ENCODE measurements at regions not wholly inside any gene's neighbourhood (a gene's known extent, or its start where the extent isn't known, plus 50 kb on each side); places are given as distances from the start of the nearest gene placed in this dataset.

GRCh38 chr13:105070452-105070851 is 1465.0 kb downstream of the EFNB2 start:
- DNase-seq, result no peak

DNA sequence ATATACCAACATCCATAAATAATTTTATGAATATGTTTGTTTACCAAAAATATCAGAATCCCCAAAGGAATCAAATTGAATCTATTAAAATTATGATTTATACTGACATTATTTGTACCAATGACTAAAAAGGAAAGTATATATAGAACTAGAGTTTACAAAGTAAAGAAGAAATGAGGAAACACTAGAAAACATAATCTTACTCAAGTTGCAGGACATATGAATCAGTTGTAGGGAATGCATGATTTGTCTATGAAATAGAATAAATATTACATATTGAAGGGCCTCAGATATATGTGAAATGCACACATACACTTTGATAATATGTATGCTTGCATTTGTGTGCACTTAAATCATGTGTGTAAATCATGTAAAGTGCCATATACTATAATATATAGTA is 1466.4 kb downstream of the EFNB2 start:
- DNase-seq, result no peak

DNA sequence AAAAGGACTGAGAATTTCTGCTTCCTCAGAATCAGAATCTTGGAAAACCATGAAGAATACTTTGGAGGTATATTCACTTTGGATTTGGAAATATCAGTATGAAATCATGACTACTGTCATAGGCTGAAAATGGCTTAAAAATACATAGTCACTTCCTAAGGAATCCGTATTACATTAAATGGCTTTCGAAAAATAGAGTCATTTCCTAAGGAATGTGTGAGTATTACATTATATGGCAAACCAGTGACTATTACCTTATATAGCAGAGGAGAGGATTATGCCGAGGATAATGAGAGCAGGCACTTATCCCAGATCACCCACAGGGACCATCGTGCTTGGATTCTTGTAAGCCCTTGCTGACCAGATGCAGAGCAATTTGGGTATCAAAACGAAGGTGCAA is 1471.8 kb downstream of the EFNB2 start:
- no peak for DNase-seq

DNA sequence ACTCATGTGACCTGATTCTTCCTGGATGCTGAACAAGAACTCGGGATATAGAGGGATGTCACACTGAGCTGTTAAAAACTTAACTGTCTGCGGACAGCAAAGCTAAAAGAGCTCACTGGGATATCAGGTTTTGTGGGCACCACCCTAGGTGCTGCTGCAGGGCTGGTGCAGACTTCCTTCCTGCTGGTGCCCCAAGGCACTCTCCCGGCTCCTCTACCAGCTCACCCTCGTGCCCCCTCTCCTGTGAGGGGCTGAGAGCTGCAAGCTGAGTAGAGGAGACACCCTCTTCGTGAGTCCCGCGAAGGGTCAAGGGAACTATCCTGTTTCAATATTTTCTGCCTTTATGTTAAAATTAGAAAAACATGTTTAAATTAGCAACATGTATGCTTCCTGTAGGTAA is 1475.7 kb downstream of the EFNB2 start:
- DNase-seq, result no peak

DNA sequence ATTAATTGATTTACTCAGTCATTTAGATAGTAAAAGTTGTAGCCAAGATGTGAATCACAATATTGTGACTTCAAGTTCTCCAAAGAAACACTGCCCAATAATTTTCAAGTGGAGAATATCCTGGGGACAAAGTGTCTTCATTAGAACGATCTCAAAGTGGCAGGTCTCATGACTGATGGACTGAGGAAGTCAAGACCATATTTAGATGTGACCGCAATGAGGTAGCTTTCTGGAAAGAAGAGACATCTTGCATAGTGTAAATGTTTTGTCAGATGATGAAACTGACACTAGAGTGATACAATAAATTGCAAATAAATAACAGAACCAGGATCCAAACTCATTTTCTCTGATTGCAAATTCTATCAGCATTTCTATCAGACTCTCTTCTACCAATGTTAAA is 1476.9 kb downstream of the EFNB2 start:
- DNase-seq, result no peak

DNA sequence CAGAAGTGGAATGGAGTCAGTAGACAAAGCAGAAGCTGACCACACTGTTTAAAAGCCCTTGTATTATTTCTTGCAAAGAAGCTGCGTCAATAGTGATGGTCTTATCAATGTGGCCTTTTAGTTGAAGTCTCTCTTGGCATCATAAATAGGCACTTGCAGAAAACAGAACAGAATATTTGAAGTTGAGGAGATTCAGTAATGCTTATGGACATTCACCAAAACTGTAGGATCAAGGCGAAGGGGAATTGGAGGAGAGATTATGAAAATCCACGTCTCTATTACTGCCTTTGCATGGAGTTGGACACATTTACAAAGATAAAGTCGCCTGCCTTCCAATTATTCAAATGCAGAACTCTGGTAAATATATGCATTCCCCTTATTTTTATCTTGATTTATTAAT is 1482.8 kb downstream of the EFNB2 start:
- no peak for DNase-seq

- DNase-seq, result no peak
Measured at GRCh38 chr13:105050686-105051085, 1484.8 kb downstream of the EFNB2 start.

- DNase-seq, result peak; percentile 6
Measured at GRCh38 chr13:105048677-105049076, 1486.8 kb downstream of the EFNB2 start.

DNA sequence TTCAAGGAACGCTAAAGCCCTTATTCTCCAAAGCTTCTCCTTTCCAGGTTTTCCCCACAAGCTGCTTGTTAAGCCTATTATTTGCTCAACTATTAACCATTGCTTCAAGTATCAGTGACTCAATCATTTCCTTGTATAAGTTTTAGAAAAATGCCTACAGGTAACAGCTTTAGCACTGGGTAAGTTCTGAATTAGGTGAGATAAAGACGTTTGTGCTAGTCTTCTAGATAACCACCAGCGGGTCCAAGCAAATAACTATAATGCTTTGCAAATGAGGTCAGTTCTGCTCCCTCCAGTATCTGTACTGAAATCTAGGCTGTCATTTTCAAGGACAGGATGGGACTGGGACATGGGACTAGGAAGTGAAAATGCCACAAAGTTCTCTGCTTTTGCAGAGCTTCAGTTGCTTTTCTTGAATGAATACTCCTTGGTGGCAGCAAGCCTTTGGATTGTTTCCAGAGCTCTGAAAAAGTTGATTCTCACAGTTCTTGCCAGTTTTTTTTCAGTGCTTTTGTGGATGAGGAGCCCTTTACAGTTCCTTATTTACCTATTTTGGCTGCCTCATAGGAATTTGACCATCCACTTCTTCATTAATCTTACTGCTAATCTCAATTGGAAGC is 1487.7 kb downstream of the EFNB2 start:
- peak; percentile 20 for DNase-seq

DNA sequence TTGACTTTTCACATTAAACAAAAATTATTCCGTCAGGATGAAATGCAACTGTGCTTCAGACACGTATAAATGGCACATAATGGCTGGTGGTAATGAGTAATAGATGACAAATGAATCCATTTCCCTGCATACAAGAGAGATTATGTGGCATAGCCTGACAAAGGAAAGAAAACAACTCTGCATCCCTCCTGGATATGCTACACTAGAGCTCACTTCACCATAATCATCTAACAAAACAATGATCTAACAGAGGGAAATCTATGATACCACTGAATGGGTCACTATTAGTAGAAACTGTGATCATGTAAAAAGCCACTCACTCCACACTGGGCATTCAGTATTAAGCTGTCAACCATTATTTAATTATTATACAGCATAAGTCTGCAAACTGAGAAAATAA is 1498.4 kb downstream of the EFNB2 start:
- DNase-seq, result no peak

GRCh38 chr13:105035092-105035491 is 1500.4 kb downstream of the EFNB2 start:
- DNase-seq, result peak; percentile 41

DNA sequence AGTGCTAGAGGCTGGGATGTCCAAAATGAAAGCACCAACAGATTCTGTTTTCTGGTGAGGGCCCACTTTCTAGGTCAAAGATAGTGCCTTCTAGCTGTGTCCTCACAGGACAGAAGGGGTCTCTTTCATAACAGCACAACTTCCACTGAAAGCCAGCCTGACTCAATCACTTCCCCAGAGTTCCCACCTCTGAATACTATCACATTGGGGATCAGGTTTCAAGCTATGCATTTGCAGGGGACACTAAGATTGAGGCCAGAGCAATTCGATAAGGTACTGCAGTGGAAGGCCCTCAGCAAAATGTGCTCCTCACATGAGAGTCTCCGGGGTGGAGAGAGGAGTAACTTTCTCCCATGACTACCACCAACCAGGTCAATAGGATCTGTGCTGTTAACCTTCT is 1501.5 kb downstream of the EFNB2 start:
- DNase-seq, result no peak

GRCh38 chr13:105031306-105031705 is 1504.2 kb downstream of the EFNB2 start:
- no peak for DNase-seq

DNA sequence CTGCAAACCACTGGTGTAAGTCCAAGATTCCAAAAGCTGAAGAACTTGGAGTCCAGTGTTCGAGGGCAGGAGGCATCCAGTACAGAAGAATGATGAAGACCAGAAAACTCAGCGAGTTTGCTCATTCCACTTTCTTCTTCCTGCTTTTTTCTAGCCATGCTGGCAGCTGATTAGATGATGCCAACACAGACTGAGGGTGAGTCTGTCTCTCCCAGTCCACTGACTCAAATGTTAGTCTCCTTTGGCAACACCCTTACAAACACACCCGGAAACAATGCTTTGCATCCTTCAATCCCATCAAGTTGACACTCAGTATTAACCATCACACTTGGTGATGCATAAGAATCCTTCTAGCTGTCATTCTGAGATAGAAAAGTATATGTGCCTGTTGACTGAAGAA is 1504.6 kb downstream of the EFNB2 start:
- no peak for DNase-seq

GRCh38 chr13:105019073-105019472 is 1516.4 kb downstream of the EFNB2 start:
- no peak for DNase-seq

DNA sequence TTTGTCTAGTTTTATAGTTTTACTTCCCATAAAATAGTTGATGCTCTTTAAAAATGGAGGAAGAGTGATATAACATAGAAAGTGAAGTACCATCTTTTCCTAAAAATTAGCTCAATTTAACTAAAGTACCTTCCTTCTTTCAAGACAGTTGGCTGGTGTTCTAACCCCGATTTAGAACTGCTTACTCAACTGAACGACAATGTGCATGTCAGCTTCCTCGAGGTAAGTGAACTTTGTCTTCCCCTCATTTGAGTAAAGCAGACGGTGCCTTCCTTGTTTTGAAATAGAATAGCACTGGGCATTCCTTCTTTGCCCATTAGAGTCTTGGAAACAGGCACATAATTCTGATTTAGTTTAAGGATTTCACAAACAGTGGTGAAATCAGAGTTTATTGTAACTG is 1519.2 kb downstream of the EFNB2 start:
- DNase-seq, result no peak

- no peak for DNase-seq
Measured at GRCh38 chr13:105008604-105009003, 1526.9 kb downstream of the EFNB2 start.

- no peak for DNase-seq
Measured at GRCh38 chr13:105007166-105007808, 1528.2 kb downstream of the EFNB2 start.

- no peak for DNase-seq
Measured at GRCh38 chr13:104996022-104996421, 1539.4 kb downstream of the EFNB2 start.

DNA sequence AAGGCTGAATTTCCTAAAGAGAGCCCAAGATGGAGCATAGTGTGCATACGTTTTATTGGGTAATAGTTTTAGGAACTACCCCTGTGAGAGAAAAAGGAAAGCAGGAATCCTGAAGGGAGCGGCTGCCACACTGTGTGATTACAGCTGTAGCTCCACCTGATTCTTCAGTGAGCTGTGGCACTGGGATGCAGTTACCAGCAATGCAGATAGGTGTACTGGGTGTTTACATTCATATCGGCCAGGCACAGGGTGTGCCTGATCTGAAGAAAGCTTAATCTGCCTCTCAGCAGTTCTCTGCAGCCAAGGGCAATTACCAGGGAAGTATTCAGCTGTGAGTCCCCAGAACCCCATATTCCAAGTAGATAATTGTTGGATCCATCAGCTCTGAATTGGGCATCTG is 1541.8 kb downstream of the EFNB2 start:
- no peak for DNase-seq

GRCh38 chr13:104987621-104988020 is 1547.8 kb downstream of the EFNB2 start:
- no peak for DNase-seq

- DNase-seq, result peak; percentile 63
Measured at GRCh38 chr13:104984296-104984818, 1551.1 kb downstream of the EFNB2 start.

DNA sequence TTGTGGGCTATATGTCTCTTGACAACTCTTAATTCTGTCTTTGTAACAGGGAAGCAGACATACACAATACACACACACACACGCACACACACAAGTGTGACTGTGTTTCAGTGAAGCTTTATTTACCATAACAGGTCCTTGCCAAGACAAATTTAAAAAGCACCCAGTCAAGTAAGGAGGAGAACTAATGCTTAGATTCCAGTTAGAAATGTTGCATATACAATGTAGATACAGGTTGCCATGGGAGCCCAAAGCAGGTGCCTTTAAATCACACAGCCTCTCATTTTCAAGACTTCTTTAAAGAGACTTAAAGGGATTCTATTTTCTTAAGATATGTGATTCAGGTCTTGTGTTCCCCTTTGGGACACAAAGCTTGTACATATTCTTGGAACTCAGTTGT is 1551.9 kb downstream of the EFNB2 start:
- DNase-seq, result no peak

DNA sequence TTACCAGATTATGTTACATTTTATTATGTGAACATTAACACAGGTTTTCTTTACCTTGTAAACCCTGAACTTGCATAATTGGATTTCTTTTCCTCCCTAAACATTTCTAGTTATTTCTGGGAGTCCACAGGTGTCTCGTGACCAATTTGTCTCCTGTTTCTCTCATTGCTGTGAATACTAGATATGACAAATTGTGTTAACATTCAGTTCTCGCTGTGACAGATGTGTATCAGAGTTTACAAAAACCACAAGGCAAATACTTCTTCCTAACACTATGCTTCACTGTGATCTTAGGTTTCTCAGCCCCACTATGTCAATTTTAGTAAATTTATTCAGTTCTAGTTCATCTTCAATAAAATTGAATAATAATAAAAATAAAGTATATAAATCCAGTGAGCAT is 1554.9 kb downstream of the EFNB2 start:
- no peak for DNase-seq

Data from NCI-H446 treated with DMSO at 0.1 percent for 48 hours (cell line).